ENCODE measurements at regions not wholly inside any gene's neighbourhood (a gene's known extent, or its start where the extent isn't known, plus 50 kb on each side); places are given as distances from the start of the nearest gene placed in this dataset.

DNA sequence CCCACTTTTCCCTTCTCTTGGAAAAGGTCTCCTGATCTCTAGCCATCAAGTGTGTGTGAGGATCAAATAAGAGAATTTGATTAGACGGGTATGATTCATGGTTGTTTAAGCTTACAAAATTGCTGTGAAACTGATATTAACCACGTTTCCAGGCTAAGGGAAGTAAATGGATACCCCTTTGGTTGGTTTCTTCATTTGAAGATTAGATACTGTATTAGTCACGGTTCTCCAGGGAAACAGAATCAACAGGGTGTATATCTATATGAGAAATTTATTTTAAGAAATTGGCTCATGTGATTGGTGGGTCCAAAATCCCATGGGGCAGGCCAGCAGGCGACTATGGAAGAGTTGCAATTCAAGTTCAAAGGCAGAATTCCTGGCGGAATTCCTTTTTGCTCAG is 112.7 kb upstream of the SELENOK start:
- no peak overlapping the region for H3K27ac ChIP-seq (replicated peaks)
- DNase-seq, result no peak
- no peaks in the 10 kb centered on the region for H3K36me3 ChIP-seq
- TF ChIP-seq, protein P1, sequence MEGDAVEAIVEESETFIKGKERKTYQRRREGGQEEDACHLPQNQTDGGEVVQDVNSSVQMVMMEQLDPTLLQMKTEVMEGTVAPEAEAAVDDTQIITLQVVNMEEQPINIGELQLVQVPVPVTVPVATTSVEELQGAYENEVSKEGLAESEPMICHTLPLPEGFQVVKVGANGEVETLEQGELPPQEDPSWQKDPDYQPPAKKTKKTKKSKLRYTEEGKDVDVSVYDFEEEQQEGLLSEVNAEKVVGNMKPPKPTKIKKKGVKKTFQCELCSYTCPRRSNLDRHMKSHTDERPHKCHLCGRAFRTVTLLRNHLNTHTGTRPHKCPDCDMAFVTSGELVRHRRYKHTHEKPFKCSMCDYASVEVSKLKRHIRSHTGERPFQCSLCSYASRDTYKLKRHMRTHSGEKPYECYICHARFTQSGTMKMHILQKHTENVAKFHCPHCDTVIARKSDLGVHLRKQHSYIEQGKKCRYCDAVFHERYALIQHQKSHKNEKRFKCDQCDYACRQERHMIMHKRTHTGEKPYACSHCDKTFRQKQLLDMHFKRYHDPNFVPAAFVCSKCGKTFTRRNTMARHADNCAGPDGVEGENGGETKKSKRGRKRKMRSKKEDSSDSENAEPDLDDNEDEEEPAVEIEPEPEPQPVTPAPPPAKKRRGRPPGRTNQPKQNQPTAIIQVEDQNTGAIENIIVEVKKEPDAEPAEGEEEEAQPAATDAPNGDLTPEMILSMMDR (IDR thresholded peaks at IDR 0.05; ENCODE audit: borderline replicate concordance), result no peak
- no peaks in the 10 kb centered on the region for H3K9me3 ChIP-seq (replicated peaks)
- intact Hi-C loops (cut with micrococcal nuclease), result no loop called here
- no peak overlapping the region for H3K4me3 ChIP-seq
- peaks cover 3% of the 10 kb centered on the region for H3K4me1 ChIP-seq
- peaks cover 10% of the 10 kb centered on the region for H3K27me3 ChIP-seq (ENCODE audit: low read depth)

DNA sequence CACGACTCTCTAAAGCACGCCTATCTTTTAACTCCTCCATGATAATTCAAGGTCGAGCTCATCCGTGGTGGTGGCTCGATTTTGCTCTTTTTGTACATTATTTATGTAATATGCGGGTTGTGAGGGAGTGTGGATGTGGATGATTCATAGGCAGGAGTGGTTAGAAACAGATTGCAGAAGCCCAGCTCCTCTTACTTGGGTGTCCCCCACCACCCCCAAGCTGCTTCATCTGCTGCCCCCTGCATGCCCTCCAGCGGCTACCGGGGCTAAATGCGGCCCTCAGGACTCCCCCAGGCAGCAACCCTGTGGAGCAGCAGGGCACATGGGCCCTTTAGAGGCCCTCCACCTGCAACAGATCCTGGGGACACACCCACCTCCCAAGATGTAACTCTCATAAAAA is 111.5 kb upstream of the SELENOK start:
- peaks cover 14% of the 10 kb centered on the region for H3K4me1 ChIP-seq
- H3K4me3 ChIP-seq, result no peak overlapping the region
- TF ChIP-seq, protein P1 (IDR thresholded peaks at IDR 0.05; ENCODE audit: borderline replicate concordance), result no peak
- intact Hi-C loops (cut with micrococcal nuclease), result no loop called here
- no peaks in the 10 kb centered on the region for H3K36me3 ChIP-seq
- H3K27me3 ChIP-seq (ENCODE audit: low read depth), result peaks cover 1% of the 10 kb centered on the region
- no peak overlapping the region for H3K27ac ChIP-seq (replicated peaks)
- no peak for DNase-seq
- no peaks in the 10 kb centered on the region for H3K9me3 ChIP-seq (replicated peaks)

DNA sequence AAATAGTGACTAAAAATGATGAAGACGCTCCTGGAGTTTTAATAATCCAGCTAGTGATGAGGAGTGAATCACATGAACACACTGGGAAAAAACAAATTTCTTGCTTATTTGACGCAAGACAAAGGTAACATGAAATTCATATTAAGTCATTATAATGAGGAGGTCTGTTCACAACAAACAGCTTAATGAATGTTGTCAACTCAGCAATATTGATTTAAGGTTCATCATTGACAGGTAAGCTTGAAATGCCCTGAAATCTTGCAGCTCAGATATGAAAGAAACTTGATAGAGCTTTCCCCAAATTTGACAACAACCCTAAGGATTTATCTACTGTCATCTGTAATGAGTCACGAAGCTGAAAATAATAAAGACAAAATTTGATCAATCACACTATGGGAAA is 108.1 kb upstream of the SELENOK start:
- H3K27me3 ChIP-seq (ENCODE audit: low read depth), result no peaks in the 10 kb centered on the region
- H3K4me3 ChIP-seq, result no peak overlapping the region
- no peak overlapping the region for H3K27ac ChIP-seq (replicated peaks)
- TF ChIP-seq, protein P1 (IDR thresholded peaks at IDR 0.05; ENCODE audit: borderline replicate concordance), result no peak
- H3K36me3 ChIP-seq, result no peaks in the 10 kb centered on the region
- peaks cover 28% of the 10 kb centered on the region for H3K4me1 ChIP-seq
- no peaks in the 10 kb centered on the region for H3K9me3 ChIP-seq (replicated peaks)
- no peak for DNase-seq
- intact Hi-C loops (cut with micrococcal nuclease), result no loop called here

DNA sequence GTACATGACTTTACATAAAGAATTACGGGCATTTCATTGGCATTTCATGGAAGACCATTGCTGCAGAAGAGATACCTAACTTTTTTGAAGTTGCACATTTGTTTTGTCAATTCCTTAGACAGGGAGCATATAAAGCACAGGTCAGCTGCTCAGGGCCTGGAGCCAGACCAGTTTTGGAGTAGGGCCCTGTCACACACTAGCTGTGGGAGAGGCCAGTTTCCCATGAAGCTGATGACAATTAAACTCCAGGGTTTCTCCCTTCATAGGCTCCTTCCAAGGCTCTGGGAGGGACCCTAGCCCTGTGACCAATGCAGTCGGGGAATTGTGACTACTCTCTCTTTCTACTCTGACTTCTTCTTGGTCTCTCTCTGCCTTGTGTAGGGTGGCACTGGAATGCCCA is 107.3 kb upstream of the SELENOK start:
- TF ChIP-seq, protein P1 (IDR thresholded peaks at IDR 0.05; ENCODE audit: borderline replicate concordance), result no peak
- Histone ChIP-seq H3K27me3 (ENCODE audit: low read depth) (no peaks in the 10 kb centered on the region), H3K4me1 (peaks cover 29% of the 10 kb centered on the region), H3K27ac (replicated peaks) (peak overlapping the region; percentile 32), H3K36me3 (no peaks in the 10 kb centered on the region), H3K4me3 (no peak overlapping the region), H3K9me3 (replicated peaks) (no peaks in the 10 kb centered on the region)
- DNase-seq, result peak; percentile 38
- intact Hi-C loops (cut with micrococcal nuclease), result no loop called here

DNA sequence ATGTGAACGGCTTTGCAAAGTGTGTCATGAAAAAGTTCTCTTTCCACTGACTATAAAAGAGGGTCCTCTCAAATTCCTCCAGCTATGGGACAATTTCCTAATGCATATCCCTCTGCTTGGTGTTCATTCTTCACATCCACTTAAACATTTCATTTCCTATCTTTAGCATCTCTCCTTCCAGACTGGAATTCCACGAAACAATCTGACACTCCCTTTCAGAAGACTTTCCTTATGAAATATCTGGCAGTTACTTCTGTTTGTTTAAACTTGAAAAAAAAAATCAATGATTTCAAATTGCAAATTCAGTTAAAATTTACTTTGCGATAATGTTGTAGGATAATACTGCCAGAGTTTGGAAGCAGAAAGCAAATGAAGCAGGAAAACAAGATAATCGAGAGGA is 105.8 kb upstream of the SELENOK start:
- H3K4me1 ChIP-seq, result peaks cover 29% of the 10 kb centered on the region
- DNase-seq, result no peak
- no peak overlapping the region for H3K4me3 ChIP-seq
- no peaks in the 10 kb centered on the region for H3K36me3 ChIP-seq
- H3K9me3 ChIP-seq (replicated peaks), result no peaks in the 10 kb centered on the region
- TF ChIP-seq, protein P1 (IDR thresholded peaks at IDR 0.05; ENCODE audit: borderline replicate concordance), result no peak
- no peak overlapping the region for H3K27ac ChIP-seq (replicated peaks)
- intact Hi-C loops (cut with micrococcal nuclease), result no loop called here
- H3K27me3 ChIP-seq (ENCODE audit: low read depth), result no peaks in the 10 kb centered on the region

All from left ventricle myocardium inferior (tissue), 1 donor.